ENCODE measurements at regions not wholly inside any gene's neighbourhood (a gene's known extent, or its start where the extent isn't known, plus 50 kb on each side); places are given as distances from the start of the nearest gene placed in this dataset.

DNA sequence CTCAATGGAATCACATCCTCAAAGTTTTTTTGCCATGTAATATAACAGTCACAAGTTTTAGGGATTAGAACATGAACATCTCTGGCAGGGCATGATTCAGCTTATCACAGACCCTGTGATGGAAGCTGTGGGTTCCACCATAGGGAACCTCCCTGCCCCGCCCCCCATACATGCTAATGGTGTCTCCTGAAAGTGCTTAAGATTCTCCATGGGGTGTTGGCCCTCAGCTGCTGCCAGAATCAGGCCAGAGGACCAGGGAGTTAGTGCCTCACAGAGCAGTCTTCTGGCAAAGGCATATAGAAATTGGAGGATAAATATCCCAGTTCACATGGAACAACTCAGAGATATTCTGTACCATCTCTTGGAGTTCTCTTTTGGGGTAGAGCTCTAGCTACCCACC is 119.4 kb downstream of the RAB11FIP2 start:
- no peak overlapping the region for H3K4me3 ChIP-seq
- H3K9me3 ChIP-seq, result no peaks in the 10 kb centered on the region
- no peaks in the 10 kb centered on the region for H3K4me1 ChIP-seq
- DNase-seq, result no peak
- H3K36me3 ChIP-seq, result no peaks in the 10 kb centered on the region
- intact Hi-C loops (cut with DNase I), result no loop called here
- H3K9ac ChIP-seq (ENCODE audit: low read depth in 2 of 2, low read length in 2 of 2), result no peak overlapping the region
- TF ChIP-seq, protein P1, sequence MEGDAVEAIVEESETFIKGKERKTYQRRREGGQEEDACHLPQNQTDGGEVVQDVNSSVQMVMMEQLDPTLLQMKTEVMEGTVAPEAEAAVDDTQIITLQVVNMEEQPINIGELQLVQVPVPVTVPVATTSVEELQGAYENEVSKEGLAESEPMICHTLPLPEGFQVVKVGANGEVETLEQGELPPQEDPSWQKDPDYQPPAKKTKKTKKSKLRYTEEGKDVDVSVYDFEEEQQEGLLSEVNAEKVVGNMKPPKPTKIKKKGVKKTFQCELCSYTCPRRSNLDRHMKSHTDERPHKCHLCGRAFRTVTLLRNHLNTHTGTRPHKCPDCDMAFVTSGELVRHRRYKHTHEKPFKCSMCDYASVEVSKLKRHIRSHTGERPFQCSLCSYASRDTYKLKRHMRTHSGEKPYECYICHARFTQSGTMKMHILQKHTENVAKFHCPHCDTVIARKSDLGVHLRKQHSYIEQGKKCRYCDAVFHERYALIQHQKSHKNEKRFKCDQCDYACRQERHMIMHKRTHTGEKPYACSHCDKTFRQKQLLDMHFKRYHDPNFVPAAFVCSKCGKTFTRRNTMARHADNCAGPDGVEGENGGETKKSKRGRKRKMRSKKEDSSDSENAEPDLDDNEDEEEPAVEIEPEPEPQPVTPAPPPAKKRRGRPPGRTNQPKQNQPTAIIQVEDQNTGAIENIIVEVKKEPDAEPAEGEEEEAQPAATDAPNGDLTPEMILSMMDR (IDR thresholded peaks at IDR 0.05), result no peak
- H3K27me3 ChIP-seq, result no peaks in the 10 kb centered on the region
- H3K27ac ChIP-seq, result no peak overlapping the region

DNA sequence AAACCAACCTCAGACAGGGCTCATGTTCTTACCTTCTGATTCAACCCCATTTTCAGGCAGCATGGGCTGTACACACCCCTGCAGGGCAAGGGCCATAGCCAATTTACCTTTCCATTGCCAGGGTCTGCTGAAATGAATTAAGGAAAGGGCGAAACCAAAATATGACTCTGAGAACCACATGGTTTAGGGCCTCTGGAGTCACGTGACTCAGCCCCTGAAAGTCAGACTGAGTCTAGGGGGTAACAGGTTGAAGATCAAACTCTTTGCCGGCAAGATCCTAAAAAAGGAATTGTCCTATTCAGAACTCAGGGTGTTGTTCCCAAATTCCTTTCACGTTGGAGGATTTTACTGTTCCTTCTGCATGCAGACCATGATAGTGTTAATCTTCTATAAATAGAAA is 118.9 kb downstream of the RAB11FIP2 start:
- Histone ChIP-seq H3K9ac (ENCODE audit: low read depth in 2 of 2, low read length in 2 of 2) (no peak overlapping the region), H3K36me3 (no peaks in the 10 kb centered on the region), H3K27ac (no peak overlapping the region), H3K4me1 (no peaks in the 10 kb centered on the region), H3K27me3 (no peaks in the 10 kb centered on the region), H3K9me3 (no peaks in the 10 kb centered on the region), H3K4me3 (no peak overlapping the region)
- TF ChIP-seq, protein P1 (IDR thresholded peaks at IDR 0.05), result no peak
- DNase-seq, result no peak
- intact Hi-C loops (cut with DNase I), result no loop called here

DNA sequence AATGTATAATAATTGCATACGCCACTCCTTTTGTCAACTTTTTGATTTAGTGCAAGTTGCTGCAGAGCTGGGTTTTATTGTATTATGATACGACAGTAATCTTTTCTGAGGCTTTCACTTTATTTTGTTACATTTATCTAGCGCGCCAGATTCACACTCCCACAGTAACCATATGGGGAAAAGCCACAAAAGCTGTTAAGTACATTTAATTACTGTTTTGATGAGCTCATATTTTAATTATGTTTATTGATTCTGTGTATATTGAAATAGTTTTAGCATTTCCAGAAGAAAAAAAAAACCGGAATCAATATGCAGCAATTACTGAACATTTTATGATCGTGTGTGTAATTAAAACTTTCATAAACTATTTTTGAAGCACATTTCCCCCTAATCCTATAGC is 118.5 kb downstream of the RAB11FIP2 start:
- no peaks in the 10 kb centered on the region for H3K4me1 ChIP-seq
- H3K4me3 ChIP-seq, result no peak overlapping the region
- DNase-seq, result no peak
- no peaks in the 10 kb centered on the region for H3K36me3 ChIP-seq
- intact Hi-C loops (cut with DNase I), result no loop called here
- TF ChIP-seq, protein P1 (IDR thresholded peaks at IDR 0.05), result no peak
- H3K27me3 ChIP-seq, result no peaks in the 10 kb centered on the region
- H3K27ac ChIP-seq, result no peak overlapping the region
- no peak overlapping the region for H3K9ac ChIP-seq (ENCODE audit: low read depth in 2 of 2, low read length in 2 of 2)
- H3K9me3 ChIP-seq, result no peaks in the 10 kb centered on the region

DNA sequence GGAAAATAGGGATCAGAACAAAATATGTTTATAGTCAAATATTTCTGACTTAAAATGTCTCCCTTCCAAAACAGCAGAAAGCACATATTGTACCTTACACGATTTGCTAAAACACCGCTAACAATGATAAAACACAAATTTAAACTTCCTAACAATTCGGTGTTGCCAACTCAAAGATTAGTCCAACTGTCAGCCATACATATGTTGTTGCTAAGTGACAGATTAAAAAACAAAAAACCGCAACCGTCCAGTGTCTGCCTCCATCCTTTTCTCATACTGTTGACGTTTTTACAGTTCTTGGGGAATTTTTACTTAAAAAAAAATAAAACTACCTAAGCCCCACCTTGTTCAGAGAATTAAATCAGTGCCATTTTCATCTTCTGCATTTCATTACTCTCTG is 118.0 kb downstream of the RAB11FIP2 start:
- no peak for DNase-seq
- H3K4me3 ChIP-seq, result no peak overlapping the region

DNA sequence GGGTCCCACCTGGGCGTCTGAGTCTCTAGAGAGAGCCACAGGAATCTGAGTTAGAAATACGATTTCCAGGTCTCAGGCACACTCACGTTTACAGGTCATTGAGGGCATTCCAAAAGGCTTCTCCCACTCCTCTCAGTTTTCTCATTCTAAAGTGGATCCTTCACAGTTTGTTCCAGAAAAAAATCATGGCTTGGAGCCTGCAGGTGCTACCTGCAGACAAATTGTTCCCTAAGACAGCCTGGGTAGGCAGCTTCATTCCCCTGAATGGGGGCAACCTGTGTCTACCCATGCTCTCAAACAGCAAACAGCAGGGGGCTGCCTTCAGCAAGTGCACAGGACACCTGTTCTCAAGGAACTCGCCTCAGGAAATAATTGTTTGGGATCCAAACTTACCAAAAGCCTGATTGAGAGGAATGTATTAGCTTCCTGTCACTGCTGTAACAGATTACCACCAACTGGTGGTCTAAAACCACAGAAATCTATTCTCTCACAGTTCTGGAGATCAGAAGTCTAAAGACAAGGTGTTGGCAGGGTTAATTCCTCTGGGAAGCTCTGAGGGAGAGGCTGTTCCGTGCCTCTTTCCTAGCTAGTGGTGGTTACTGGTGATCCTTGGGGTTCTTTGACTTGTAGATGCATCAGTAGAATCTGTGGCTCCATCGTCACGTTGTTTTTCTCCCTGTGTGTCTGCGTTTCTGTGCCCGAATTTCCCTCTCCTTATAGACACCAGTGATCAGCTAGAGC is 117.2 kb downstream of the RAB11FIP2 start:
- TF ChIP-seq, protein P1 (IDR thresholded peaks at IDR 0.05), result no peak
- intact Hi-C loops (cut with DNase I), result no loop called here
- Histone ChIP-seq H3K4me1 (no peaks in the 10 kb centered on the region), H3K9ac (ENCODE audit: low read depth in 2 of 2, low read length in 2 of 2) (no peak overlapping the region), H3K27ac (no peak overlapping the region), H3K9me3 (no peaks in the 10 kb centered on the region), H3K27me3 (no peaks in the 10 kb centered on the region), H3K4me3 (no peak overlapping the region), H3K36me3 (no peaks in the 10 kb centered on the region)
- no peak for DNase-seq

More for the DNA sequence above, 118.0 kb downstream of the RAB11FIP2 start:
- no peaks in the 10 kb centered on the region for H3K27me3 ChIP-seq
- no peak overlapping the region for H3K27ac ChIP-seq
- no peaks in the 10 kb centered on the region for H3K36me3 ChIP-seq
- H3K4me1 ChIP-seq, result no peaks in the 10 kb centered on the region
- TF ChIP-seq, protein P1 (IDR thresholded peaks at IDR 0.05), result no peak
- no peak overlapping the region for H3K9ac ChIP-seq (ENCODE audit: low read depth in 2 of 2, low read length in 2 of 2)
- intact Hi-C loops (cut with DNase I), result no loop called here
- no peaks in the 10 kb centered on the region for H3K9me3 ChIP-seq

Data from colonic mucosa (tissue), 4 donors.